ENCODE measurements at regions not wholly inside any gene's neighbourhood (a gene's known extent, or its start where the extent isn't known, plus 50 kb on each side); places are given as distances from the start of the nearest gene placed in this dataset.
"Not testable (repeated sequence)": the region's sequence is repeated elsewhere in the genome, so short reads cannot be mapped to it uniquely, and the experiment has no call there.

- ATAC-seq (replicated peaks): peak; percentile 75
- Mint-ChIP-seq H3K27ac (peak overlapping the region in 1 of 2 donors; percentile 84), H3K27me3 (peaks cover 0 to 8% of the 10 kb centered on the region in 2 donors), H3K36me3 (ENCODE audit: insufficient read depth) (no peaks in the 10 kb centered on the region), H3K4me3 (peak overlapping the region in 1 of 2 donors; percentile 18), H3K4me1 (ENCODE audit: low read depth in 2 of 2) (peaks cover 8 to 13% of the 10 kb centered on the region in 2 donors), H3K9me3 (no peaks in the 10 kb centered on the region)
- no peak for DNase-seq
Measured at GRCh38 chr14:98912655-98913054, 359.3 kb downstream of the BCL11B start.

DNA sequence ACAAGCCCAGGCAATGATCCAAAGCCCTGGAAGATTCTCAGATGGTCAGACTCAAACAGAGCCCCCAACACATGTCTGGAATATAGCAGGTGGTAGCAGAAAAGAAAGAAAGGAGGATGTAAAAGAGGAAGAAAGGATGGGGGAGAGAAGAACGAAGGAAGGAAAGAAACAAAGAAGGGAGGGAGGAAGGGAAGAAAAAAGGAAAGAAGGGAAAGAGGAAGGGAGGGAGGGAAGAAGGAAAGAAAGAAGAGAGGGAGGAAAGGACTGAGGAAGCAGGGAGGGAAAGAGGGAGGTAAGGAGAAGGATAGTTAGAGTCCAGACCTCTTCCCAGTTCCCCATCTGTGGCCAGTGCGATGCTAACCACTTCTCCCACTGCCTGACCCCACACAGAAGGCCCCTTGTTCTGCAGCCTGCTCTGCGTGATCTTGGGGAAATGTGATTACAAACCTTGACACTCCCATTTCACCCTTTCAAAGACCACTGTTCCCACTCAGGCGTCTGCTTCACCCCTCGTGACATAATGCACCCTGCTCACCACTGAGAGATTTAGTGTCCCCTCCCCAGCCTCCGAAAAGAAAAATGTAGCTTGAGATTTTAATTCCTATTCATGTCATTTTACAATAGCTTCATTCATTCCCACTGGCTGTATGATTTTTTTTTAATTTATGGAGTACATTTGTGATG lies 357.9 kb downstream of the BCL11B start:
- no peak for DNase-seq
- no peak for ATAC-seq (replicated peaks)
- no peaks in the 10 kb centered on the region for H3K36me3 Mint-ChIP-seq (ENCODE audit: insufficient read depth)
- no peak overlapping the region for H3K27ac Mint-ChIP-seq
- no peak overlapping the region for H3K4me3 Mint-ChIP-seq
- peaks cover 4 to 21% of the 10 kb centered on the region in 2 donors for H3K27me3 Mint-ChIP-seq
- no peaks in the 10 kb centered on the region for H3K9me3 Mint-ChIP-seq
- peaks cover 8 to 17% of the 10 kb centered on the region in 2 donors for H3K4me1 Mint-ChIP-seq (ENCODE audit: low read depth in 2 of 2)

GRCh38 chr14:98914942-98915341 lies 357.1 kb downstream of the BCL11B start:
- ATAC-seq (replicated peaks): no peak
- Mint-ChIP-seq H3K27me3 (peaks cover 5 to 29% of the 10 kb centered on the region in 2 donors), H3K36me3 (ENCODE audit: insufficient read depth) (no peaks in the 10 kb centered on the region), H3K27ac (no peak overlapping the region), H3K4me1 (ENCODE audit: low read depth in 2 of 2) (peaks cover 8 to 17% of the 10 kb centered on the region in 2 donors), H3K9me3 (no peaks in the 10 kb centered on the region), H3K4me3 (no peak overlapping the region)
- DNase-seq: no peak

GRCh38 chr14:98915625-98916024 lies 356.4 kb downstream of the BCL11B start:
- Mint-ChIP-seq H3K4me3 (no peak overlapping the region), H3K27me3 (peaks cover 5 to 29% of the 10 kb centered on the region in 2 donors), H3K9me3 (no peaks in the 10 kb centered on the region), H3K27ac (no peak overlapping the region), H3K36me3 (ENCODE audit: insufficient read depth) (no peaks in the 10 kb centered on the region), H3K4me1 (ENCODE audit: low read depth in 2 of 2) (peaks cover 8 to 17% of the 10 kb centered on the region in 2 donors)
- DNase-seq (no peak), ATAC-seq (replicated peaks) (no peak)

- H3K9me3 Mint-ChIP-seq: no peaks in the 10 kb centered on the region
- no peaks in the 10 kb centered on the region for H3K36me3 Mint-ChIP-seq (ENCODE audit: insufficient read depth)
- no peak overlapping the region for H3K27ac Mint-ChIP-seq
- DNase-seq (no peak), ATAC-seq (replicated peaks) (no peak)
- peaks cover 5 to 29% of the 10 kb centered on the region in 2 donors for H3K27me3 Mint-ChIP-seq
- no peak overlapping the region for H3K4me3 Mint-ChIP-seq
- peaks cover 8 to 17% of the 10 kb centered on the region in 2 donors for H3K4me1 Mint-ChIP-seq (ENCODE audit: low read depth in 2 of 2)
Measured at GRCh38 chr14:98916036-98916435, 356.0 kb downstream of the BCL11B start.

DNA sequence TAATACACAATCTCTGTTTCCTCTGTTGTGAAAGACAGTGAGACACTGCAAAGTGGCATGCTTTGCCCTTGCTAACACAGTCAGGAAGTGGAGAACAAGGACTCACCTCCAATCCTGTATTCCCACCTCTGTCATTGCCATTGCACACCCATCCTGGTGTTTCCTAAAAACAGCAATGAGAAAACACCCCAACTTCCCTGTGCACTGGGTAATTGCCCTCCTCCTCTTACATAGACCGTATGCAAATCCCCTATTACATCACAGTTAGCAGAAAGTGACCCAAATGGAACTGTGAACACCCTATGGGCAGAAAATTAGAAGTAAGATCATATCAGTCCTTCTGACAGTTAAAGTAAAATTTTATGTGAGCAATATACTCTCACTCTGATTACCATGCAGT lies 355.5 kb downstream of the BCL11B start:
- Mint-ChIP-seq H3K27ac (no peak overlapping the region), H3K27me3 (peaks cover 5 to 29% of the 10 kb centered on the region in 2 donors), H3K4me1 (ENCODE audit: low read depth in 2 of 2) (peaks cover 8 to 17% of the 10 kb centered on the region in 2 donors), H3K36me3 (ENCODE audit: insufficient read depth) (no peaks in the 10 kb centered on the region), H3K9me3 (no peaks in the 10 kb centered on the region), H3K4me3 (no peak overlapping the region)
- DNase-seq (no peak), ATAC-seq (replicated peaks) (no peak)

DNA sequence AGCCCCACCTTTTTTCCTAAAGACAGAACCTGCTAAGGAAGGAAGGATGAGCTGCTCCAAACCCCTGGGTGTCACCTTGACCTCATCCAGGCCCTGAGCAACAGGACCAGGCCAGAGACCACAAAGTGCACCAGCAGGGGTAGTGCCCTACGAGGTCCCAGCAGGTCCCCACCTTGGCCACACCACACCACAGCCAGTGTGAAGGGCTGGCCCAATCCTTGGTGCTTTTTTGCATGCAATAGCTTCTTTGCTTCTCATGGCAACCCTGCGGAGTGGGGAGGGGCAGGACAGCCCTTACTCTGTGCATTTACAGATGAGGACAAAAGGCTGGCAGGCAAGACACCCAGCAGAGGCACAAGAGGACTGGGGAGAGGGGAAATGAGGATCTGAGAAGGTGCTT lies 352.6 kb downstream of the BCL11B start:
- Mint-ChIP-seq H3K4me3 (no peak overlapping the region), H3K36me3 (ENCODE audit: insufficient read depth) (no peaks in the 10 kb centered on the region), H3K27ac (no peak overlapping the region), H3K4me1 (ENCODE audit: low read depth in 2 of 2) (peaks cover 0 to 5% of the 10 kb centered on the region in 2 donors), H3K27me3 (peaks cover 5 to 29% of the 10 kb centered on the region in 2 donors), H3K9me3 (no peaks in the 10 kb centered on the region)
- DNase-seq: no peak
- ATAC-seq (replicated peaks): no peak

DNA sequence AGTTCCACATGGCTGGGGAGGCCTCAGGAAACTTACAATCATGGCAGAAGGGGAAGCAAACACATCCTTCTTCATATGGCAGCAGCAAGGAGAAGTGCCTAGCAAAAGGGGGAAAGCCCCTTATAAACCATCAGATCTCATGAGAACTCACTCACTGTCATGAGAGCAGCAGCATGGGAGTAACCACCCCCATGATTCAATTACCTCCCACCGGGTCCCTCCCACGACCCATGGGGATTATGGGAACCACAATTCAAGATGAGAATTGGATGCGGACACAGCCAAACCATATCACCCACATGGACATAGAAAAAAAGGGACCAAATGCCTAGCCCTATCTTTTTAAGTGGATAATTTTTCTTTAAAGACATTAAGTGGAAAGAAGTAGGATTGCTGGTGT lies 350.7 kb downstream of the BCL11B start:
- H3K27ac Mint-ChIP-seq; ATAC-seq (replicated peaks); H3K4me1 Mint-ChIP-seq (ENCODE audit: low read depth in 2 of 2); H3K4me3 Mint-ChIP-seq; H3K9me3 Mint-ChIP-seq; DNase-seq; H3K36me3 Mint-ChIP-seq (ENCODE audit: insufficient read depth): not testable (repeated sequence)
- H3K27me3 Mint-ChIP-seq: peaks cover 5 to 23% of the 10 kb centered on the region in 2 donors

DNA sequence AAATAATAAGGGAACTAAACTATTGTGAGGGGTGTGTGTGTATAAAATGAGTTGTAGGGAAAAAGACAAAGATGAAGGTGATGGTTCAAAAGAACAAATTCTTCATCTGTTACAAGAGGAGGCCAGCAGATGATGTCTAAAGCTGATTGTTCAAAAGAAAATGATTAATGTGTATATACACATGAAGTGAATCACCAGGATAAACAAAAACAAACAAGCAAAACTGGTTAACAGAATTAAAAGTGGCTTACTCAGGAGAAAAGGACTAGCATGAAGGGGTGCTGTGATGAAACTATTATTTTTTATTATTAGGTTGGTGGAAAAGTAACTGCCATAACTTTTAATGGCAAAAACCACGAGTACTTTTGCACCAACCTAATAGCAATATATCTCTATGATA lies 348.4 kb downstream of the BCL11B start:
- Mint-ChIP-seq H3K36me3 (ENCODE audit: insufficient read depth) (no peaks in the 10 kb centered on the region), H3K27ac (no peak overlapping the region), H3K4me1 (ENCODE audit: low read depth in 2 of 2) (peaks cover under 1 to 3% of the 10 kb centered on the region in 2 donors)

DNA sequence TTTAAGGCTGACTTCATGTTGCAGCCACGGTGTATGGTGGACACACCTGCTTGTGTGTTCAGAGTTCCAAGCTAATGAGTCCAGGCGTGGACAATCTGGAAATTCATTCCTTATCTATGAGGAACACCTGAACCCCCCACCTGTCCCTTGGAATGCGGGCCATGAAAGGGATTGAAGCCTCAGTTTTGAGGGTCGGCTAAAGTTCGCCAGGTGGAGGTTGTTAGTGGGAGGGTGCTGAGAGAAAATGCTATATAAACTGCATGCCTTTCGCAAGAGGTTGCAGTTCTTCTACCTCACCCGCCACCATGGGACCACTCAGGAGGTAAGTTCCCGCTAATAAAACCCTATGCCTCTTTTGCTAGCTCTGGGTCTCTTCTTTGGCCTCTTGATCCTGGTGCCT lies 348.0 kb downstream of the BCL11B start:
- Mint-ChIP-seq H3K36me3 (ENCODE audit: insufficient read depth) (no peaks in the 10 kb centered on the region), H3K27ac (no peak overlapping the region), H3K4me1 (ENCODE audit: low read depth in 2 of 2) (peaks cover 3 to 4% of the 10 kb centered on the region in 2 donors), H3K27me3 (peaks cover 1 to 9% of the 10 kb centered on the region in 2 donors), H3K9me3 (no peaks in the 10 kb centered on the region), H3K4me3 (no peak overlapping the region)
- ATAC-seq (replicated peaks) (no peak), DNase-seq (no peak)

More for the DNA sequence above, 348.4 kb downstream of the BCL11B start:
- no peak overlapping the region for H3K4me3 Mint-ChIP-seq
- no peaks in the 10 kb centered on the region for H3K9me3 Mint-ChIP-seq
- DNase-seq: no peak
- no peak for ATAC-seq (replicated peaks)
- H3K27me3 Mint-ChIP-seq: peaks cover 5 to 13% of the 10 kb centered on the region in 2 donors

DNA sequence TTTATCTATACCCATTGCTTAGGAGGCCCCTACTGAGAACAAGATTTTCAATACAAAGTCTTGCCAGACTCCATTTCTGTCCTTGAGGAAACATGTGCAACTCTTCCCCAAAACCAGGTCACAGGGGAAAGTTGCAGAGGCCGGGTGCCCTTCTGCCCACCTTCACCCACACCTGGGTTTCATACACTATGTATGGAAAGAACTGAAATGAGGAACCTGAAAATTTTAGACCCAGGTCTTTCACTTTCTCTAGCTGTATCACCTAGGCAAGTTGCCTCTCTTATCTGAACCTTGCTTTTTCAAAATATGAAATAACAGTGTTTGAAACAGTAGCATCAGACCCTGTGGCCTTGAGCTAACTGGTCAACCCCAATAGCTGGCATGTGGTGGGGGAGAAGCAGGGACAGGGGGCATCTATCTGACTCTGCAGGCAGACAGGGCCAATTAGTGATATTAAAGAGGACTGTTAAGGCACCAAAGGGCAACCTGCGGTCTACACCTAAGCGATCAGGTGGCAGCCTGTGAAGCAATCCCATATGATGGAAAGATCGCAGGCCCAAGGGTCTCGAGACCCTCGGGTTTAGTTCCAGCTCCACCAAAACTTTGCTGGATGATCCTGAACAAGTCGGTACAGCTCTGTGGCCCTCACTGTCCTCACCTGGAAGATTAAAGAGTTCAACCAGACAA lies 346.5 kb downstream of the BCL11B start:
- Mint-ChIP-seq H3K4me1 (ENCODE audit: low read depth in 2 of 2) (peaks cover 3 to 4% of the 10 kb centered on the region in 2 donors), H3K4me3 (no peak overlapping the region), H3K9me3 (no peaks in the 10 kb centered on the region), H3K36me3 (ENCODE audit: insufficient read depth) (no peaks in the 10 kb centered on the region), H3K27ac (no peak overlapping the region), H3K27me3 (no peaks in the 10 kb centered on the region)
- ATAC-seq (replicated peaks) (no peak), DNase-seq (no peak)

- ATAC-seq (replicated peaks): peak; percentile 31
- H3K36me3 Mint-ChIP-seq (ENCODE audit: insufficient read depth): no peaks in the 10 kb centered on the region
- H3K27me3 Mint-ChIP-seq: no peaks in the 10 kb centered on the region
- peaks cover 6% of the 10 kb centered on the region in 2 donors for H3K4me1 Mint-ChIP-seq (ENCODE audit: low read depth in 2 of 2)
- no peak for DNase-seq
- no peak overlapping the region for H3K4me3 Mint-ChIP-seq
- H3K27ac Mint-ChIP-seq: no peak overlapping the region
- no peaks in the 10 kb centered on the region for H3K9me3 Mint-ChIP-seq
Measured at GRCh38 chr14:98926146-98926545, 345.9 kb downstream of the BCL11B start.

GRCh38 chr14:98926801-98927200 lies 345.2 kb downstream of the BCL11B start:
- Mint-ChIP-seq H3K4me1 (ENCODE audit: low read depth in 2 of 2) (peaks cover 12 to 13% of the 10 kb centered on the region in 2 donors), H3K27ac (no peak overlapping the region), H3K27me3 (no peaks in the 10 kb centered on the region), H3K36me3 (ENCODE audit: insufficient read depth) (peaks cover under 1% of the 10 kb centered on the region), H3K9me3 (no peaks in the 10 kb centered on the region), H3K4me3 (no peak overlapping the region)
- no peak for ATAC-seq (replicated peaks)
- DNase-seq: no peak

- H3K36me3 Mint-ChIP-seq (ENCODE audit: insufficient read depth): peaks cover 5% of the 10 kb centered on the region
- no peak for ATAC-seq (replicated peaks)
Measured at GRCh38 chr14:98927986-98928385, 344.0 kb downstream of the BCL11B start.

More at GRCh38 chr14:98927986-98928385, 344.0 kb downstream of the BCL11B start:
- Mint-ChIP-seq H3K4me3 (no peak overlapping the region), H3K27me3 (no peaks in the 10 kb centered on the region), H3K9me3 (no peaks in the 10 kb centered on the region), H3K27ac (no peak overlapping the region), H3K4me1 (ENCODE audit: low read depth in 2 of 2) (peaks cover 23 to 24% of the 10 kb centered on the region in 2 donors)
- DNase-seq: no peak
